ENCODE measurements at regions not wholly inside any gene's neighbourhood (a gene's known extent, or its start where the extent isn't known, plus 50 kb on each side); places are given as distances from the start of the nearest gene placed in this dataset.
"Not testable (repeated sequence)": the region's sequence is repeated elsewhere in the genome, so short reads cannot be mapped to it uniquely, and the experiment has no call there.

- no peak for DNase-seq (ENCODE audit: low spot score)
Measured at GRCh38 chr14:43410631-43411030, 1096.5 kb downstream of the FSCB start.

- no peak for DNase-seq (ENCODE audit: low spot score)
Measured at GRCh38 chr14:43408472-43408871, 1098.6 kb downstream of the FSCB start.

GRCh38 chr14:43407706-43408105 is 1099.4 kb downstream of the FSCB start:
- DNase-seq (ENCODE audit: low spot score), result no peak

- no peak for DNase-seq (ENCODE audit: low spot score)
Measured at GRCh38 chr14:43406931-43407330, 1100.2 kb downstream of the FSCB start.

GRCh38 chr14:43399289-43399688 is 1107.8 kb downstream of the FSCB start:
- DNase-seq (ENCODE audit: low spot score), result no peak

GRCh38 chr14:43370565-43370896 is 1136.6 kb downstream of the FSCB start:
- not testable (repeated sequence) for DNase-seq (ENCODE audit: low spot score)

GRCh38 chr14:43369710-43370564 is 1137.1 kb downstream of the FSCB start:
- DNase-seq (ENCODE audit: low spot score), result no peak

- DNase-seq (ENCODE audit: low spot score), result no peak
Measured at GRCh38 chr14:43362586-43362985, 1144.5 kb downstream of the FSCB start.

- DNase-seq (ENCODE audit: low spot score), result no peak
Measured at GRCh38 chr14:43361751-43362150, 1145.3 kb downstream of the FSCB start.

GRCh38 chr14:43360239-43360638 is 1146.8 kb downstream of the FSCB start:
- DNase-seq (ENCODE audit: low spot score), result no peak

GRCh38 chr14:43359317-43359716 is 1147.8 kb downstream of the FSCB start:
- DNase-seq (ENCODE audit: low spot score), result no peak

- no peak for DNase-seq (ENCODE audit: low spot score)
Measured at GRCh38 chr14:43356979-43357545, 1150.0 kb downstream of the FSCB start.

GRCh38 chr14:43356382-43356781 is 1150.7 kb downstream of the FSCB start:
- no peak for DNase-seq (ENCODE audit: low spot score)

- DNase-seq (ENCODE audit: low spot score), result no peak
Measured at GRCh38 chr14:43341921-43342320, 1165.2 kb downstream of the FSCB start.

GRCh38 chr14:43338713-43339112 is 1168.4 kb downstream of the FSCB start:
- no peak for DNase-seq (ENCODE audit: low spot score)

GRCh38 chr14:43336351-43336750 is 1170.7 kb downstream of the FSCB start:
- DNase-seq (ENCODE audit: low spot score), result no peak

- DNase-seq (ENCODE audit: low spot score), result not testable (repeated sequence)
Measured at GRCh38 chr14:43326501-43327407, 1180.3 kb downstream of the FSCB start.

- DNase-seq (ENCODE audit: low spot score), result no peak
Measured at GRCh38 chr14:43316427-43316826, 1190.7 kb downstream of the FSCB start.

- DNase-seq (ENCODE audit: low spot score), result no peak
Measured at GRCh38 chr14:43313719-43314118, 1193.4 kb downstream of the FSCB start.

- no peak for DNase-seq (ENCODE audit: low spot score)
Measured at GRCh38 chr14:43308421-43309110, 1198.5 kb downstream of the FSCB start.

GRCh38 chr14:43307836-43308235 is 1199.2 kb downstream of the FSCB start:
- DNase-seq (ENCODE audit: low spot score), result no peak

- no peak for DNase-seq (ENCODE audit: low spot score)
Measured at GRCh38 chr14:43306053-43306452, 1201.0 kb downstream of the FSCB start.
